Naive B cell (primary cell): ENCODE measurements at regions not wholly inside any gene's neighbourhood (a gene's known extent, or its start where the extent isn't known, plus 50 kb on each side); places are given as distances from the start of the nearest gene placed in this dataset.
A peak's percentile ranks its signal among the peaks of the same experiment; 100 is the strongest.

ENCODE experiments used
- ATAC-seq, 2 donors: fragments of 150-1000 bp; cut with Tn5 transposase; 2 replicates each; pipeline ENCODE4 v1.10.0; 2021; ENCODE audit warnings: low read depth in 2 of 2, mild to moderate bottlenecking in 2 of 2, moderate library complexity in 2 of 2
- DNase-seq: peaks from one replicate; pipeline ENCODE4 v3.0.0; 2022
- H3K27ac Mint-ChIP-seq, 6 donors: one replicate each; pipeline ENCODE4 v1.8.0; 2020 to 2022; ENCODE audit warnings: mild to moderate bottlenecking in 6 of 6, mixed read lengths in 6 of 6, moderate library complexity in 5 of 6, inconsistent platforms in 2 of 6
- H3K27me3 Mint-ChIP-seq, 3 donors: one replicate each; pipeline ENCODE4 v1.8.0; 2021 to 2022; ENCODE audit warnings: mixed read lengths in 3 of 3, mild to moderate bottlenecking in 1 of 3
- H3K36me3 Mint-ChIP-seq, 2 donors: one replicate each; pipeline ENCODE4 v1.8.0; 2020 to 2022; ENCODE audit warnings: mixed read lengths in 2 of 2, inconsistent platforms in 1 of 2, mild to moderate bottlenecking in 1 of 2
- H3K4me1 Mint-ChIP-seq, 3 donors: one replicate each; pipeline ENCODE4 v1.8.0; 2020 to 2022; ENCODE audit warnings: mixed read lengths in 3 of 3, inconsistent platforms in 1 of 3, mild to moderate bottlenecking in 1 of 3, moderate library complexity in 1 of 3
- H3K4me3 Mint-ChIP-seq, 8 donors: one replicate each; pipeline ENCODE4 v1.8.0; 2020 to 2022; ENCODE audit warnings: mild to moderate bottlenecking in 8 of 8, mixed read lengths in 8 of 8, moderate library complexity in 8 of 8, inconsistent platforms in 2 of 8
- H3K9me3 Mint-ChIP-seq, 7 donors: one replicate each; pipeline ENCODE4 v1.8.0; 2020 to 2022; ENCODE audit warnings: mixed read lengths in 7 of 7, mild to moderate bottlenecking in 5 of 7, inconsistent platforms in 2 of 7, moderate library complexity in 1 of 7

- Mint-ChIP-seq H3K4me3 (no peak overlapping the region), H3K9me3 (peaks cover 0 to 5% (median 0%) of the 10 kb centered on the region in 7 donors), H3K27ac (no peak overlapping the region), H3K36me3 (no peaks in the 10 kb centered on the region), H3K27me3 (no peaks in the 10 kb centered on the region), H3K4me1 (no peaks in the 10 kb centered on the region)
- DNase-seq (no peak), ATAC-seq (no peak)
Measured at GRCh38 chr5:105407200-105407599, 1844.6 kb upstream of the NUDT12 start.

GRCh38 chr5:105397749-105398148, 1835.2 kb upstream of the NUDT12 start:
- no peak for ATAC-seq
- Mint-ChIP-seq H3K27ac (no peak overlapping the region), H3K4me3 (no peak overlapping the region)

GRCh38 chr5:105392710-105393149, 1830.1 kb upstream of the NUDT12 start:
- Mint-ChIP-seq H3K9me3 (peaks cover 0 to 21% (median 2%) of the 10 kb centered on the region in 7 donors), H3K4me3 (no peak overlapping the region), H3K36me3 (no peaks in the 10 kb centered on the region), H3K27me3 (no peaks in the 10 kb centered on the region), H3K4me1 (no peaks in the 10 kb centered on the region), H3K27ac (no peak overlapping the region)
- DNase-seq (no peak), ATAC-seq (no peak)

More at GRCh38 chr5:105397749-105398148, 1835.2 kb upstream of the NUDT12 start:
- Mint-ChIP-seq H3K27me3 (no peaks in the 10 kb centered on the region), H3K36me3 (no peaks in the 10 kb centered on the region), H3K4me1 (no peaks in the 10 kb centered on the region), H3K9me3 (peaks cover 0 to 10% (median 3%) of the 10 kb centered on the region in 7 donors)
- no peak for DNase-seq

GRCh38 chr5:105392122-105392709, 1829.6 kb upstream of the NUDT12 start:
- Mint-ChIP-seq H3K4me3 (no peak overlapping the region), H3K27ac (no peak overlapping the region), H3K36me3 (no peaks in the 10 kb centered on the region), H3K9me3 (peaks cover 0 to 21% (median 2%) of the 10 kb centered on the region in 7 donors), H3K27me3 (no peaks in the 10 kb centered on the region), H3K4me1 (no peaks in the 10 kb centered on the region)
- DNase-seq (no peak), ATAC-seq (no peak)

GRCh38 chr5:105380126-105380525, 1817.5 kb upstream of the NUDT12 start:
- Mint-ChIP-seq H3K4me3 (no peak overlapping the region), H3K9me3 (peaks cover 0 to 11% (median 4%) of the 10 kb centered on the region in 7 donors), H3K36me3 (no peaks in the 10 kb centered on the region), H3K4me1 (no peaks in the 10 kb centered on the region), H3K27me3 (no peaks in the 10 kb centered on the region), H3K27ac (no peak overlapping the region)
- no peak for ATAC-seq
- no peak for DNase-seq

GRCh38 chr5:105371169-105371568, 1808.6 kb upstream of the NUDT12 start:
- no peak for DNase-seq
- ATAC-seq, result no peak
- Mint-ChIP-seq H3K9me3 (peaks cover 0 to 11% (median 4%) of the 10 kb centered on the region in 7 donors), H3K27me3 (no peaks in the 10 kb centered on the region), H3K36me3 (no peaks in the 10 kb centered on the region), H3K4me3 (no peak overlapping the region), H3K27ac (no peak overlapping the region), H3K4me1 (no peaks in the 10 kb centered on the region)

- Mint-ChIP-seq H3K36me3 (no peaks in the 10 kb centered on the region), H3K4me3 (no peak overlapping the region), H3K4me1 (no peaks in the 10 kb centered on the region), H3K27me3 (no peaks in the 10 kb centered on the region), H3K9me3 (peaks cover 0 to 7% (median under 1%) of the 10 kb centered on the region in 7 donors), H3K27ac (peak overlapping the region in 1 of 6 donors; percentile 49)
- DNase-seq (no peak), ATAC-seq (no peak)
Measured at GRCh38 chr5:105350486-105351140, 1788.0 kb upstream of the NUDT12 start.

- DNase-seq (no peak), ATAC-seq (no peak)
- no peak overlapping the region for H3K27ac Mint-ChIP-seq
- H3K9me3 Mint-ChIP-seq, result peaks cover 0 to 5% (median 2%) of the 10 kb centered on the region in 7 donors
- no peak overlapping the region for H3K4me3 Mint-ChIP-seq
- no peaks in the 10 kb centered on the region for H3K36me3 Mint-ChIP-seq
- no peaks in the 10 kb centered on the region for H3K27me3 Mint-ChIP-seq
- no peaks in the 10 kb centered on the region for H3K4me1 Mint-ChIP-seq
Measured at GRCh38 chr5:105331558-105331957, 1769.0 kb upstream of the NUDT12 start.

GRCh38 chr5:105330185-105330584, 1767.6 kb upstream of the NUDT12 start:
- Mint-ChIP-seq H3K4me3 (no peak overlapping the region), H3K36me3 (no peaks in the 10 kb centered on the region), H3K27me3 (no peaks in the 10 kb centered on the region), H3K4me1 (no peaks in the 10 kb centered on the region), H3K9me3 (peaks cover 0 to 5% (median 0%) of the 10 kb centered on the region in 7 donors), H3K27ac (no peak overlapping the region)
- ATAC-seq (no peak), DNase-seq (no peak)

GRCh38 chr5:105304859-105305258, 1742.3 kb upstream of the NUDT12 start:
- no peak for ATAC-seq
- Mint-ChIP-seq H3K9me3 (peaks cover 0 to 5% (median 4%) of the 10 kb centered on the region in 7 donors), H3K36me3 (no peaks in the 10 kb centered on the region), H3K27me3 (no peaks in the 10 kb centered on the region), H3K4me3 (no peak overlapping the region), H3K4me1 (no peaks in the 10 kb centered on the region), H3K27ac (no peak overlapping the region)
- DNase-seq, result no peak

- Mint-ChIP-seq H3K27me3 (no peaks in the 10 kb centered on the region), H3K4me3 (no peak overlapping the region), H3K36me3 (no peaks in the 10 kb centered on the region), H3K9me3 (peaks cover 0 to 5% (median 0%) of the 10 kb centered on the region in 7 donors), H3K27ac (no peak overlapping the region), H3K4me1 (no peaks in the 10 kb centered on the region)
- ATAC-seq, result no peak
- no peak for DNase-seq
Measured at GRCh38 chr5:105288946-105289345, 1726.4 kb upstream of the NUDT12 start.

- no peaks in the 10 kb centered on the region for H3K27me3 Mint-ChIP-seq
- H3K27ac Mint-ChIP-seq, result no peak overlapping the region
- H3K4me1 Mint-ChIP-seq, result no peaks in the 10 kb centered on the region
- H3K4me3 Mint-ChIP-seq, result no peak overlapping the region
- peaks cover 0 to 4% (median 0%) of the 10 kb centered on the region in 7 donors for H3K9me3 Mint-ChIP-seq
- no peak for DNase-seq
- H3K36me3 Mint-ChIP-seq, result no peaks in the 10 kb centered on the region
- ATAC-seq, result no peak
Measured at GRCh38 chr5:105283134-105283533, 1720.5 kb upstream of the NUDT12 start.

- no peaks in the 10 kb centered on the region for H3K4me1 Mint-ChIP-seq
- H3K27me3 Mint-ChIP-seq, result no peaks in the 10 kb centered on the region
- no peak overlapping the region for H3K4me3 Mint-ChIP-seq
- H3K36me3 Mint-ChIP-seq, result no peaks in the 10 kb centered on the region
- DNase-seq (no peak), ATAC-seq (no peak)
- peaks cover 0 to 5% (median 4%) of the 10 kb centered on the region in 7 donors for H3K9me3 Mint-ChIP-seq
- H3K27ac Mint-ChIP-seq, result no peak overlapping the region
Measured at GRCh38 chr5:105274079-105274478, 1711.5 kb upstream of the NUDT12 start.

GRCh38 chr5:105263515-105263914, 1700.9 kb upstream of the NUDT12 start:
- no peaks in the 10 kb centered on the region for H3K27me3 Mint-ChIP-seq
- H3K27ac Mint-ChIP-seq, result no peak overlapping the region
- DNase-seq, result no peak
- H3K4me1 Mint-ChIP-seq, result no peaks in the 10 kb centered on the region
- ATAC-seq, result no peak
- H3K36me3 Mint-ChIP-seq, result no peaks in the 10 kb centered on the region
- no peak overlapping the region for H3K4me3 Mint-ChIP-seq
- peaks cover 0 to 21% (median 0%) of the 10 kb centered on the region in 7 donors for H3K9me3 Mint-ChIP-seq
